ENCODE measurements at regions not wholly inside any gene's neighbourhood (a gene's known extent, or its start where the extent isn't known, plus 50 kb on each side); places are given as distances from the start of the nearest gene placed in this dataset.

GRCh38 chr5:89123581-89123980, 240.6 kb upstream of the MEF2C start:
- H3K4me3 ChIP-seq (ENCODE audit: low read length) = no peak overlapping the region
- no peak for TF ChIP-seq CTCF (conservative IDR thresholded peaks at IDR 0.05; ENCODE audit: low read depth, low read length)
- DNase-seq (ENCODE audit: low read depth) = no peak

GRCh38 chr5:89120719-89121118, 237.7 kb upstream of the MEF2C start:
- H3K4me3 ChIP-seq (ENCODE audit: low read length) = no peak overlapping the region
- no peak for DNase-seq (ENCODE audit: low read depth)
- TF ChIP-seq CTCF (conservative IDR thresholded peaks at IDR 0.05; ENCODE audit: low read depth, low read length) = no peak

- no peak for TF ChIP-seq CTCF (conservative IDR thresholded peaks at IDR 0.05; ENCODE audit: low read depth, low read length)
- no peak for DNase-seq (ENCODE audit: low read depth)
- no peak overlapping the region for H3K4me3 ChIP-seq (ENCODE audit: low read length)
These were observed 234.2 kb upstream of the MEF2C start for GRCh38 chr5:89117124-89117644.

- no peak for DNase-seq (ENCODE audit: low read depth)
- no peak for TF ChIP-seq CTCF (conservative IDR thresholded peaks at IDR 0.05; ENCODE audit: low read depth, low read length)
These were observed 228.1 kb upstream of the MEF2C start for GRCh38 chr5:89110916-89111646.

GRCh38 chr5:89106480-89106879, 223.5 kb upstream of the MEF2C start:
- H3K4me3 ChIP-seq (ENCODE audit: low read length) = no peak overlapping the region
- no peak for DNase-seq (ENCODE audit: low read depth)
- TF ChIP-seq CTCF (conservative IDR thresholded peaks at IDR 0.05; ENCODE audit: low read depth, low read length) = no peak

More at GRCh38 chr5:89110916-89111646, 228.1 kb upstream of the MEF2C start:
- no peak overlapping the region for H3K4me3 ChIP-seq (ENCODE audit: low read length)

- no peak overlapping the region for H3K4me3 ChIP-seq (ENCODE audit: low read length)
- no peak for TF ChIP-seq CTCF (conservative IDR thresholded peaks at IDR 0.05; ENCODE audit: low read depth, low read length)
- no peak for DNase-seq (ENCODE audit: low read depth)
These were observed 222.9 kb upstream of the MEF2C start for GRCh38 chr5:89105836-89106235.

- DNase-seq (ENCODE audit: low read depth) = no peak
- no peak overlapping the region for H3K4me3 ChIP-seq (ENCODE audit: low read length)
- TF ChIP-seq CTCF (conservative IDR thresholded peaks at IDR 0.05; ENCODE audit: low read depth, low read length) = no peak
These were observed 222.2 kb upstream of the MEF2C start for GRCh38 chr5:89105171-89105695.

All from retinal pigment epithelial cell (primary cell).